ENCODE measurements at regions not wholly inside any gene's neighbourhood (a gene's known extent, or its start where the extent isn't known, plus 50 kb on each side); places are given as distances from the start of the nearest gene placed in this dataset.

DNA sequence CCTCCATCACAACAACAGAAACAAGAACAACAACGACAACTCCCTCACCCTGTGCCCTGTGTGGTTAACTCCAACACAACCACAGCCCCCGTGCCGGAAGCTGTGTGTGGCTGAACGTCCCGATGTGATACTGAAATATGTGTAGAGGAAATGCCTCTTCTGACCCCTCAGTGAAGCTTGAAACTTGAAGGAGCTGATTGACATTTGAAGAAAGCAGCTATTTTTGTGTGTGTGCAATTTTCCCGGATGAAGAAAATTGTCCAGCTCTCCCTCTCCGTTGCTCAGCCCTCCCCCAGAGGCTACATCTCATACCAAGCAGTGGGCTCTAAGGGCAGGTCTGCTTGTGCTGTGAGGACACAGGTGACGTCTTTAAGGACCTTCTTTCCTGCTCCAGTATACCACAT is 173.8 kb downstream of the ICOS start:
- no peak for TF ChIP-seq EZH2 (IDR thresholded peaks at IDR 0.05; ENCODE audit: low read length, missing control alignments)
- TF ChIP-seq, protein P1, sequence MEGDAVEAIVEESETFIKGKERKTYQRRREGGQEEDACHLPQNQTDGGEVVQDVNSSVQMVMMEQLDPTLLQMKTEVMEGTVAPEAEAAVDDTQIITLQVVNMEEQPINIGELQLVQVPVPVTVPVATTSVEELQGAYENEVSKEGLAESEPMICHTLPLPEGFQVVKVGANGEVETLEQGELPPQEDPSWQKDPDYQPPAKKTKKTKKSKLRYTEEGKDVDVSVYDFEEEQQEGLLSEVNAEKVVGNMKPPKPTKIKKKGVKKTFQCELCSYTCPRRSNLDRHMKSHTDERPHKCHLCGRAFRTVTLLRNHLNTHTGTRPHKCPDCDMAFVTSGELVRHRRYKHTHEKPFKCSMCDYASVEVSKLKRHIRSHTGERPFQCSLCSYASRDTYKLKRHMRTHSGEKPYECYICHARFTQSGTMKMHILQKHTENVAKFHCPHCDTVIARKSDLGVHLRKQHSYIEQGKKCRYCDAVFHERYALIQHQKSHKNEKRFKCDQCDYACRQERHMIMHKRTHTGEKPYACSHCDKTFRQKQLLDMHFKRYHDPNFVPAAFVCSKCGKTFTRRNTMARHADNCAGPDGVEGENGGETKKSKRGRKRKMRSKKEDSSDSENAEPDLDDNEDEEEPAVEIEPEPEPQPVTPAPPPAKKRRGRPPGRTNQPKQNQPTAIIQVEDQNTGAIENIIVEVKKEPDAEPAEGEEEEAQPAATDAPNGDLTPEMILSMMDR (conservative IDR thresholded peaks at IDR 0.05 in 1 of 2, IDR thresholded peaks at IDR 0.05 in 1 of 2; ENCODE audit: low read depth in 1 of 2, low read length in 2 of 2) = no peak
